NT2/D1 (cell line): ENCODE measurements at regions not wholly inside any gene's neighbourhood (a gene's known extent, or its start where the extent isn't known, plus 50 kb on each side); places are given as distances from the start of the nearest gene placed in this dataset.

Source experiments
- DNase-seq: peaks from one replicate; pipeline ENCODE4 v3.0.0-alpha.2; 2011; ENCODE audit warnings: low read depth, low spot score
- H3K27me3 ChIP-seq: 2 replicates; pipeline ENCODE4 v1.6.0; 2011; ENCODE audit warnings: mild to moderate bottlenecking; ENCODE audit not compliant: insufficient read length, insufficient read depth
- H3K36me3 ChIP-seq: 2 replicates; pipeline ENCODE4 v1.6.1; 2011; ENCODE audit warnings: mild to moderate bottlenecking, low read length, mixed read lengths; ENCODE audit not compliant: insufficient read depth, insufficient read length
- H3K4me1 ChIP-seq: 2 replicates; pipeline ENCODE4 v1.5.1; 2011; ENCODE audit not compliant: insufficient read depth, insufficient read length
- H3K4me3 ChIP-seq: 2 replicates; pipeline ENCODE4 v1.5.1; 2011; ENCODE audit warnings: low read depth; ENCODE audit not compliant: insufficient read length
- H3K9ac ChIP-seq: 2 replicates; pipeline ENCODE4 v1.6.0; 2011; ENCODE audit warnings: low read depth; ENCODE audit not compliant: insufficient read length
- H3K9me3 ChIP-seq: 2 replicates; pipeline ENCODE4 v1.5.1; 2011; ENCODE audit warnings: mild to moderate bottlenecking, low read length; ENCODE audit not compliant: insufficient read depth
- SUZ12 ChIP-seq: IDR thresholded peaks from 2 replicates; pipeline ENCODE4 v1.6.1; 2011; ENCODE audit not compliant: insufficient read length, insufficient read depth; ENCODE audit errors: extremely low read depth
- YY1 ChIP-seq: IDR thresholded peaks from 2 replicates; pipeline ENCODE4 v1.6.1; 2011; ENCODE audit not compliant: insufficient read length, insufficient read depth
- ZNF274 ChIP-seq: IDR thresholded peaks from 2 replicates; pipeline ENCODE4 v1.6.1; 2011; ENCODE audit warnings: mild to moderate bottlenecking, low read depth, low read length

- no peak overlapping the region for H3K4me3 ChIP-seq
- no peak overlapping the region for H3K9ac ChIP-seq
- no peaks in the 10 kb centered on the region for H3K4me1 ChIP-seq
- no peaks in the 10 kb centered on the region for H3K27me3 ChIP-seq
- H3K9me3 ChIP-seq = no peaks in the 10 kb centered on the region
- TF ChIP-seq YY1 (no peak), ZNF274 (no peak), SUZ12 (no peak)
- no peaks in the 10 kb centered on the region for H3K36me3 ChIP-seq
- no peak for DNase-seq
Measured at GRCh38 chr20:11721411-11721810, 196.3 kb upstream of the BTBD3 start.

- Histone ChIP-seq H3K4me3 (no peak overlapping the region), H3K9ac (no peak overlapping the region), H3K27me3 (no peaks in the 10 kb centered on the region), H3K9me3 (no peaks in the 10 kb centered on the region), H3K4me1 (no peaks in the 10 kb centered on the region), H3K36me3 (no peaks in the 10 kb centered on the region)
- no peak for DNase-seq
- no peak for TF ChIP-seq ZNF274
- TF ChIP-seq SUZ12 = no peak
- no peak for TF ChIP-seq YY1
Measured at GRCh38 chr20:11724097-11724496, 193.6 kb upstream of the BTBD3 start.

GRCh38 chr20:11726026-11726425 lies 191.7 kb upstream of the BTBD3 start:
- Histone ChIP-seq H3K9me3 (no peaks in the 10 kb centered on the region), H3K27me3 (no peaks in the 10 kb centered on the region), H3K36me3 (no peaks in the 10 kb centered on the region), H3K4me3 (no peak overlapping the region), H3K4me1 (no peaks in the 10 kb centered on the region), H3K9ac (no peak overlapping the region)
- no peak for DNase-seq
- no peak for TF ChIP-seq YY1
- no peak for TF ChIP-seq SUZ12
- no peak for TF ChIP-seq ZNF274

- no peak for DNase-seq
- Histone ChIP-seq H3K27me3 (no peaks in the 10 kb centered on the region), H3K4me1 (no peaks in the 10 kb centered on the region), H3K36me3 (no peaks in the 10 kb centered on the region), H3K9ac (no peak overlapping the region), H3K4me3 (no peak overlapping the region), H3K9me3 (no peaks in the 10 kb centered on the region)
- no peak for TF ChIP-seq SUZ12
- no peak for TF ChIP-seq ZNF274
- TF ChIP-seq YY1 = no peak
Measured at GRCh38 chr20:11727708-11728107, 190.0 kb upstream of the BTBD3 start.

GRCh38 chr20:11728937-11729336 lies 188.8 kb upstream of the BTBD3 start:
- H3K4me3 ChIP-seq = no peak overlapping the region
- TF ChIP-seq ZNF274 (no peak), YY1 (no peak), SUZ12 (no peak)
- no peaks in the 10 kb centered on the region for H3K4me1 ChIP-seq
- DNase-seq = no peak
- H3K9me3 ChIP-seq = no peaks in the 10 kb centered on the region
- no peaks in the 10 kb centered on the region for H3K36me3 ChIP-seq
- no peak overlapping the region for H3K9ac ChIP-seq
- no peaks in the 10 kb centered on the region for H3K27me3 ChIP-seq

GRCh38 chr20:11729806-11730205 lies 187.9 kb upstream of the BTBD3 start:
- Histone ChIP-seq H3K9ac (no peak overlapping the region), H3K36me3 (no peaks in the 10 kb centered on the region), H3K27me3 (no peaks in the 10 kb centered on the region), H3K4me3 (no peak overlapping the region), H3K4me1 (no peaks in the 10 kb centered on the region), H3K9me3 (no peaks in the 10 kb centered on the region)
- DNase-seq = no peak
- no peak for TF ChIP-seq YY1
- TF ChIP-seq SUZ12 = no peak
- TF ChIP-seq ZNF274 = no peak

GRCh38 chr20:11734431-11734830 lies 183.3 kb upstream of the BTBD3 start:
- Histone ChIP-seq H3K4me1 (no peaks in the 10 kb centered on the region), H3K9ac (no peak overlapping the region), H3K9me3 (no peaks in the 10 kb centered on the region), H3K27me3 (no peaks in the 10 kb centered on the region), H3K36me3 (no peaks in the 10 kb centered on the region), H3K4me3 (no peak overlapping the region)
- TF ChIP-seq SUZ12 (no peak), YY1 (no peak), ZNF274 (no peak)
- DNase-seq = no peak

GRCh38 chr20:11738852-11739251 lies 178.8 kb upstream of the BTBD3 start:
- Histone ChIP-seq H3K36me3 (no peaks in the 10 kb centered on the region), H3K9me3 (no peaks in the 10 kb centered on the region), H3K4me1 (no peaks in the 10 kb centered on the region), H3K9ac (no peak overlapping the region), H3K4me3 (no peak overlapping the region), H3K27me3 (no peaks in the 10 kb centered on the region)
- no peak for DNase-seq
- TF ChIP-seq SUZ12 (no peak), YY1 (no peak), ZNF274 (no peak)
